DND-41 (cell line): ENCODE measurements at regions not wholly inside any gene's neighbourhood (a gene's known extent, or its start where the extent isn't known, plus 50 kb on each side); places are given as distances from the start of the nearest gene placed in this dataset.

Experiments
- ATAC-seq: fragments of 200-7000 bp; cut with Tn5 transposase; 3 replicates; pipeline ENCODE4 v1.9.1; 2021; ENCODE audit warnings: low read depth; ENCODE audit not compliant: insufficient read depth
- DNase-seq: peaks from one replicate; pipeline ENCODE4 v3.0.0-alpha.2; 2020
- H2AFZ ChIP-seq: 2 replicates; pipeline ENCODE4 v1.6.0; 2012; ENCODE audit warnings: low read depth, low read length
- H3K27ac ChIP-seq: 2 replicates; pipeline ENCODE4 v1.5.1; 2012; ENCODE audit warnings: low read length, inconsistent platforms
- H3K27me3 ChIP-seq: fragments of 200-600 bp; sonication (generic); 2 replicates; pipeline ENCODE4 v1.6.0; 2012; ENCODE audit warnings: low read length, mild to moderate bottlenecking, inconsistent platforms; ENCODE audit not compliant: insufficient read depth, poor library complexity
- H3K36me3 ChIP-seq: 2 replicates; pipeline ENCODE4 v1.5.1; 2012; ENCODE audit warnings: low read length, inconsistent platforms; ENCODE audit not compliant: insufficient read depth
- H3K4me1 ChIP-seq: 2 replicates; pipeline ENCODE4 v1.5.1; 2012; ENCODE audit warnings: mild to moderate bottlenecking, low read length; ENCODE audit not compliant: insufficient read depth
- H3K4me2 ChIP-seq: 2 replicates; pipeline ENCODE4 v1.6.0; 2012; ENCODE audit warnings: mild to moderate bottlenecking, moderate library complexity, low read length, inconsistent platforms; ENCODE audit not compliant: insufficient read depth
- H3K4me3 ChIP-seq, 2 experiments: fragments of 200-600 bp in 1 of 2; shearing (Covaris generic) in 1 of 2; 2 replicates each; pipeline ENCODE4 v1.5.1; 2012 to 2016; ENCODE audit warnings: inconsistent platforms in 2 of 2, low read length in 2 of 2, mild to moderate bottlenecking in 2 of 2, low read depth in 1 of 2, moderate library complexity in 1 of 2
- H3K79me2 ChIP-seq: 2 replicates; pipeline ENCODE4 v1.6.0; 2012; ENCODE audit warnings: low read length, inconsistent platforms; ENCODE audit not compliant: insufficient read depth
- H3K9ac ChIP-seq: 2 replicates; pipeline ENCODE4 v1.6.0; 2012; ENCODE audit warnings: low read depth, mild to moderate bottlenecking, inconsistent platforms, low read length, moderate library complexity
- H3K9me3 ChIP-seq: 2 replicates; pipeline ENCODE4 v1.5.1; 2012; ENCODE audit warnings: low read length, moderate library complexity, mild to moderate bottlenecking, inconsistent platforms; ENCODE audit not compliant: insufficient read depth, severe bottlenecking
- H4K20me1 ChIP-seq: 2 replicates; pipeline ENCODE4 v1.6.0; 2012; ENCODE audit warnings: low read length; ENCODE audit not compliant: insufficient read depth
- CTCF ChIP-seq: IDR thresholded peaks from 2 replicates; pipeline ENCODE4 v1.5.1; 2012; ENCODE audit warnings: borderline replicate concordance, low read length, moderate library complexity, mild to moderate bottlenecking; ENCODE audit not compliant: poor library complexity, severe bottlenecking; ENCODE audit errors: extremely low read depth
- EZH2 ChIP-seq: IDR thresholded peaks from 3 replicates; pipeline ENCODE4 v1.6.1; 2012; ENCODE audit warnings: borderline replicate concordance, low read depth, mild to moderate bottlenecking, moderate library complexity, low read length, inconsistent platforms; ENCODE audit not compliant: severe bottlenecking

GRCh38 chr18:10015288-10015701 is 101.5 kb downstream of the VAPA start:
- Histone ChIP-seq H3K27ac (peak overlapping the region; percentile 92), H3K27me3 (no peaks in the 10 kb centered on the region), H3K4me2 (no peak overlapping the region), H3K9me3 (no peaks in the 10 kb centered on the region), H4K20me1 (no peaks in the 10 kb centered on the region), H3K9ac (no peak overlapping the region), H3K4me1 (peaks cover 43% of the 10 kb centered on the region), H3K79me2 (no peaks in the 10 kb centered on the region), H3K36me3 (no peaks in the 10 kb centered on the region), H2AFZ (no peak overlapping the region), H3K4me3 (no peak overlapping the region)
- TF ChIP-seq EZH2 (no peak), CTCF (no peak)
- ATAC-seq = no peak
- DNase-seq = no peak

- H4K20me1 ChIP-seq = no peaks in the 10 kb centered on the region
These were observed 102.4 kb downstream of the VAPA start for GRCh38 chr18:10015941-10016819.

GRCh38 chr18:10017043-10017442 is 103.2 kb downstream of the VAPA start:
- Histone ChIP-seq H3K27ac (peak overlapping the region; percentile 92), H2AFZ (0 out of 2 replicates have a peak overlapping the region, but pooled peaks have one; percentile 14), H3K9ac (peak overlapping the region; percentile 27; the same call in 1 of the 2 replicates), H3K4me3 (no peak overlapping the region), H3K36me3 (no peaks in the 10 kb centered on the region), H3K9me3 (no peaks in the 10 kb centered on the region), H3K27me3 (no peaks in the 10 kb centered on the region), H3K4me1 (peaks cover 48% of the 10 kb centered on the region), H4K20me1 (no peaks in the 10 kb centered on the region), H3K4me2 (peak overlapping the region; percentile 54; the same call in 1 of the 2 replicates), H3K79me2 (no peaks in the 10 kb centered on the region)
- TF ChIP-seq CTCF (no peak), EZH2 (no peak)
- no peak for ATAC-seq
- no peak for DNase-seq

More at GRCh38 chr18:10015941-10016819, 102.4 kb downstream of the VAPA start:
- no peaks in the 10 kb centered on the region for H3K79me2 ChIP-seq
- H3K27me3 ChIP-seq = no peaks in the 10 kb centered on the region
- peak overlapping the region; percentile 47 for H3K9ac ChIP-seq
- H3K36me3 ChIP-seq = no peaks in the 10 kb centered on the region
- peak overlapping the region; percentile 54 for H3K4me2 ChIP-seq
- TF ChIP-seq EZH2 (no peak), CTCF (peak; percentile 74)
- no peaks in the 10 kb centered on the region for H3K9me3 ChIP-seq
- peaks cover 48% of the 10 kb centered on the region for H3K4me1 ChIP-seq
- peak overlapping the region; percentile 92 for H3K27ac ChIP-seq
- peak overlapping the region in 1 of 2 experiments; percentile 23; a peak in 1 of 4 replicates for H3K4me3 ChIP-seq
- peak; percentile 65 for DNase-seq
- ATAC-seq = peak; percentile 87
- H2AFZ ChIP-seq = peak overlapping the region; percentile 73
